ENCODE measurements at regions not wholly inside any gene's neighbourhood (a gene's known extent, or its start where the extent isn't known, plus 50 kb on each side); places are given as distances from the start of the nearest gene placed in this dataset.

GRCh38 chr2:42965196-42965595, 172.8 kb upstream of the HAAO start:
- no peak overlapping the region for H3K4me3 ChIP-seq (ENCODE audit: control insufficient read depth, low read depth, low read length)

GRCh38 chr2:42964439-42965083, 172.2 kb upstream of the HAAO start:
- peak; percentile 97 for DNase-seq (ENCODE audit: low read depth)
- no peak overlapping the region for H3K4me3 ChIP-seq (ENCODE audit: control insufficient read depth, low read depth, low read length)
- TF ChIP-seq CTCF (conservative IDR thresholded peaks at IDR 0.05; ENCODE audit: control insufficient read depth, insufficient read depth, low read depth, low read length): no peak

More at GRCh38 chr2:42965196-42965595, 172.8 kb upstream of the HAAO start:
- no peak for TF ChIP-seq CTCF (conservative IDR thresholded peaks at IDR 0.05; ENCODE audit: control insufficient read depth, insufficient read depth, low read depth, low read length)
- DNase-seq (ENCODE audit: low read depth): no peak

DNA sequence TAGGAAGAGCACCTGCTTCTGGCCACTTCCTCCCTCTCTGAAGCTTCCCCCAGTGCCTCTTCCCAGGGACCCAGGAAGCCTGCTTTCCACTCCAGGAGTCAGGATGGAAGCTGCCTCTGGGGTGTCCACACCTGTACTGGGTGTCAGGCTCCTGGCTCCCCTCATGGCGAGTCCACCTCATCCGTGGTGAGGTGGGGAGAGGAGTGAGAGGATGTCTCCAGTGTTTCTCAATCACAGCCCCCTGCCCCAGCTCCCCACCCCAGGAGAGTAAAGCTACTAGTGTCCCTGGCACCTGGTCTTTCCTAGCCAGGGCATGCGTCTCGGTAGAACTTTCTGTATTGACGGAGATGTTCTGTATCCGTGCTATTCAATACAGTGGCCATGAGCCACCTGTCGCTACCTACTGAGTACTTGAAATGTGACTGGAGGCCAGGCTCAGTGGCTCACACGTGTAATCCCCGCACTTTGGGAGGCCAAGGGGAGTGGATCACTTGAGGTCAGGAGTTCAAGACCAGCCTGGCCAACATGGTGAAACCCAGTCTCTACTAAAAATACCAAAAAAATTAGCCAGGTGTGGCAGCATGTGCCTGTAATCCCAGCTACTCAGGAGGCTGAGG, 171.2 kb upstream of the HAAO start:
- no peak for TF ChIP-seq CTCF (conservative IDR thresholded peaks at IDR 0.05; ENCODE audit: control insufficient read depth, insufficient read depth, low read depth, low read length)
- no peak for DNase-seq (ENCODE audit: low read depth)
- H3K4me3 ChIP-seq (ENCODE audit: control insufficient read depth, low read depth, low read length): no peak overlapping the region

GRCh38 chr2:42962508-42962953, 170.1 kb upstream of the HAAO start:
- DNase-seq (ENCODE audit: low read depth): peak; percentile 52
- H3K4me3 ChIP-seq (ENCODE audit: control insufficient read depth, low read depth, low read length): no peak overlapping the region
- no peak for TF ChIP-seq CTCF (conservative IDR thresholded peaks at IDR 0.05; ENCODE audit: control insufficient read depth, insufficient read depth, low read depth, low read length)

DNA sequence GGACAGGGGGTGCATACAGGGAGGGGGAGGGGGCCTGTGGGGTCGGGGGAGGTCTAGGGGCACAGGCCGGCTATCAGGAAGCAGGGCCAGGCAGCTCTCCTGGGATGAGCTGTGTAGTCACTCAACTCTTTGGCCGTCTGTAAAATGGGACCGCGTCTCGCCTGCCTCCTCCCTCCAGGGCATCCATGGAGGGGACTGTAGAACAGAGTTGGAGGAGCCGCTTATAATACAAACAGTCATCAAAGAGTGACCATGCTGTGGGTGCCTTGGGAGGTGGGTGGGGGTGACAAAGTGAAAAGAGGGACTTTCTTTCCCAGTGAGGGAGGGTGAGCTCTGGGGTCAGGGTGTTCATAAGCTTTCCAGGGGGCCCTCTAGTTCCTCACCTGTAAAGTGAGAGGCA, 169.6 kb upstream of the HAAO start:
- no peak for DNase-seq (ENCODE audit: low read depth)
- TF ChIP-seq CTCF (conservative IDR thresholded peaks at IDR 0.05; ENCODE audit: control insufficient read depth, insufficient read depth, low read depth, low read length): no peak
- H3K4me3 ChIP-seq (ENCODE audit: control insufficient read depth, low read depth, low read length): no peak overlapping the region

DNA sequence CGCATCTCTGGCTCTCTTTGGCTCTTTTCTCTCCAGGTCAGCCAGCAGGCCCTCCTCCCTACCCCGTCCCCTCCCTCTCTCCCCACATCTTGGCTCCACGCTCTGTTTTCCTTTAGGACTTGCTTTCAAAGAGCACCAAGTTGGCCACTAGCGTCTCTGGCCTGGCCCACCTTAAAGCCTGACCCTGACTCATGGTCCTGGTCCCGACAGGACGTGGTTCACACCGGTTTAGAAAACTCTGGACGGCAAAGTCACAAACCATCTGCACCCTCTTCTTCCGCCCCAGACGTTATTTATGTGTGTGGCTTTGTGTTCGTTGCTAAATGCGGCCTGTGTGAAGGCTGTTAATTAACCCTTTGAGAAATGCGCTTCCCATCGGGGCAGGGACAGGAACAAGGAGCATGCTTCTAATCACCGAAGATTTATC, 169.0 kb upstream of the HAAO start:
- H3K4me3 ChIP-seq (ENCODE audit: control insufficient read depth, low read depth, low read length): no peak overlapping the region
- TF ChIP-seq CTCF (conservative IDR thresholded peaks at IDR 0.05; ENCODE audit: control insufficient read depth, insufficient read depth, low read depth, low read length): no peak
- peak; percentile 74 for DNase-seq (ENCODE audit: low read depth)

Measured in fibroblast of mammary gland (primary cell).